ENCODE measurements at regions not wholly inside any gene's neighbourhood (a gene's known extent, or its start where the extent isn't known, plus 50 kb on each side); places are given as distances from the start of the nearest gene placed in this dataset.
"Not testable (repeated sequence)": the region's sequence is repeated elsewhere in the genome, so short reads cannot be mapped to it uniquely, and the experiment has no call there.

DNA sequence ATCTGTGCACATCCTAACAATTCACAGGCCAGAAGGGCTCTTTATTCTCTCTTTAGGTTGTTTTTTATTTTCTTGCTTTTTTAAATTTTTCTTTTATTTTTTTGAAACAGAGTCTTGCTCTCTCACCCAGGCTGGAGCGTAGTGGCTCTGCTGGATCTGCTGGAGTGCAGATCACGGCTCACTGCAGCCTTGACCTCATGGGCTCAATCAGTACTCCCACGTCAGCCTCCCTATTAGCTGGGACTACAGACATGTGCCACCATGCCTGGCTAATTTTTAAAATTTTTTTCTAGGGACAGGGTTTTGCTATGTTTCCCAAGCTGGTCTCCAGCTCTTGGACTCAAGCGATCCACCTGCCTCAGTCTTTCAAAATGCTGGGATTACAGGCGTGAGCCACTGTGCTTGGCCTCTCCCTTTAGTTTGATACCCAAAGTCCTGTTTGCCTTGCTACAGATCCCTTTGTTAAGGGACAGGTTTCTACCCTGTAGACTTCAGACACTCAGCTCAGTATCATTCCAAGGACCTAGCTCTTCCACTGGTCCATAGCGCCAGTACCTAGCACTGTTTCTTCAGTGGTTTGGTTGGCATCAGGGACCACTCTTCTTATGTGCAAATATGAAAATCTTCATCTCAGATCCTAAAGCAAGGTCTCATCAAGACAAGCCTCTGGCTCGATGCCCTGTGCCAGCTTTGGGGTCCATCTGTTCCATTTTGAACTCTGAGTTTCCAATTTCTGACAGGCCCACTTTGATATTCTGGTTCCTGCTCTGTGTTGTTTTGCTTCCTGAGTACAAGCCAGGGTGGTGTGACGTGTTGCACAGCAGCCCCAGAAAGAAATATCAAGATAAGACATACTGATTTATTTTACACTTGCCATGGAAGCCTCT lies 211.7 kb downstream of the FAT3 start:
- DNase-seq = peak; percentile 43 to 71

DNA sequence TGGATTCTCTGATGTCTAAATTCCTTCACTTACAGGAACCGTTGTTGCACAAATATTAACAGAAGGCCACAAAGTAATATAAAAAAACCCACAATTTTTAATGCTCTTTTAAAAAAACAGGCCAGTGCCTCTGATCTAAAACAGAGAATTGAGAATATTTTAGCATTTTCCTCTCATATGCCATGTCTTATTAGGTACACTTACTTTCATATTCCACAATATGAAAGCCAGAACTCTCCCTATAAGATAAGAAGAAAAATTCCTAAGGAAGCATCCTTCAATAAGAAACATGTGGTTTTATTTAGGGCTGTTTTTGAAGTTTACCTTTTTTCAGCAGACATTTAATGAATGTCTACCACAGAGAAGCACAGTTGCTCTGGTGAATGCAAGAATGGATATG lies 214.5 kb downstream of the FAT3 start:
- DNase-seq = no peak

DNA sequence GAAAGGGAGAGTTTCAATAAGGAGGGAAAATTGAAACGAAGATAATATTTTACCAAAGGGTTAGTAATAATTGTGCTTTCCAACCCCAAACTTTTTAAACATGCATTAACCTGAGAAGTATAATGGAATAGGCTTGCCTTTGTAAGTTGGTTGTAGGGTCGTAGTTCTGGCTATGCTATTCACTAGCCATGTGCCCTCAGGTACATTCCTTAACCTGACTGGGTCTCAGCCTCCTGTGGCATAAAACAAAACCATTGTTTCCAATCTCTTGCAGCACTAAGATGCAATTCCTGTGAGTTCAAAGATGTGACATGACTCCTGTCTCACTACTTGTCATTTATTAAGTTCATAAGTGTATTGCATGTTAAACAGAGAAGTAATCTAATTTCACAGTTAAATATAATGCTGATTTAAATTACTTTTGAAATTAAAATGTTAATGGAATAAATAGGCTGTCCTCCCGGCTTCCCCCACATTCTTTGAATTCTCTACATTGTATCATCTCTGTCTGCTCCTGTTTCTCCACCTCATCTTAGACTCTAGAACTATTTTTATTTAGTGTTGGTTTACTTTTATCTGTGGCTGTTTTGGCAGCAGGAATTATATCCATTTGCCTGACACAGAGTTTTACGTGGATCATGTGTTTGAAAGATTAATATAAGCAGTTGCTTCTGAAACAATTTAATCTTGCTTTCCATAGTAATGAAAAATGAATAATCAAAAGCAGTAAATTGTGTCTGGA lies 216.3 kb downstream of the FAT3 start:
- no peak for DNase-seq

DNA sequence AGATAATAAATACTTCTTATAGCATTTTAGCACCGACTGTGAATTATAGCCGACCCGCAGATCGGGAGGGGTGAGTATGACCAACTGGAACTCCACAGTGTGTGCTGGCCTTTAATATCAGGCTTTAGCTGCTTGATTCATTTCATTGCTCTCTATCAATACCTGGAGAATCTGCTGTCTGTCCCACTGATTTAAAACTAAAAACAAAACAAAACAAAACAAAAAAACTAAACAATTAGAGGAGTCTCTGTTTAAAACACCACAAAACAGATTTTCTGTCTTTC lies 216.8 kb downstream of the FAT3 start:
- DNase-seq = no peak

DNA sequence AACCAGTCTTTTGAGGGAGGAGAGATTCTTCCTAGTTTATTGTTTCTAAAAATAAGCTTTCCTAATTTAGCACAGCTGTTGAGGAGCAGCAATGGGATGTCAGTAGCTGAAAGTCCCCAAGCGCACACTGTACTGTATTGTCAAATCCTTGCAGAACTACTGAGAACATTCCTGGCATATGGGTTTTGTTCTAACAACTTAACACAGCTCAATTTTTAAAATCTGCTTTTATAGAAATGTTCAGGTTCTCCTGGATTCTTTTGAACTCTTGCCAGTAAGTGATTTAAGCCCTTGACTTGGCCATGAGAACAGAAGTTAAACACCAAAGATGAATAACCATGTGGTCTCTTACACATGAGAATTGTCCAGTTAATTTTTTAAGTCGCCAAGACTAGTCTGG lies 218.6 kb downstream of the FAT3 start:
- DNase-seq = no peak

DNA sequence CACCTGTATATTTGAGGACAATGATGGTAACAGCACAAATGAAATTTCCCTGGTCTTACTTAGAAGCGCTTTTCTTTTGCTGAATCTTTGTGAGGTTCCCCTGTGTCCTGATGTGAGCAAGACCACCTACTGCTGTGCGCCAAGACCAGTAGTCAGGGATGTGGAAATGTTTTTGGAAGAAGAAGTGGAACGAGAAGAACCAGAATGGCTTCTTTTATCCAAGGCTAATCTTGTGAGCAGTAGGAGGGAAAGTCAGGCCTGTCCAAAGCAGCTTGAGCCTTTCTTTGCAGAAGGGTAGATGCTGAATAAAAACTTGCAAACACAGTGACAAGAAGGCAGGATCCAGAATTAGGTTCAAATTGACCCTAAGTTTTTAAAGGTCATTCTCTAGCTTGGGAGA lies 223.0 kb downstream of the FAT3 start:
- no peak for DNase-seq

DNA sequence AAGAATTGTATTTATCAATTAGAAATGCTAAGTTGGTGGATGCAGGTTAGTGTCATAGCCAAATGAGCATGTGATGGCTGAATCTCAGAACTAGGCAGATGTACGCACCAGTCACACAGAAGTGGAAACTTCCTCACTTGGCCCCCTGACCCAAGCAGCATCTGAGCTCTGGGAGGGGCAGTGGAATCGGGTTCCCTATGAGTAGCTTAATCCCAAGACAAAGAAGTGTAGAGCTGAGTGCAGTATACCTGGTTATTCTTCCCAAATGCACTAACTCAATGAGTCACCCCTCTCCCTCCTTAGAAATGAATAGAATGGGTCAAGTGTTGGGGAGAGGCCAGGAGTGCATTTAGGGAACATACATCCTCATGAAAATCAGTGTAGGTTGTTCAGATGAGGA lies 224.6 kb downstream of the FAT3 start:
- no peak for DNase-seq

DNA sequence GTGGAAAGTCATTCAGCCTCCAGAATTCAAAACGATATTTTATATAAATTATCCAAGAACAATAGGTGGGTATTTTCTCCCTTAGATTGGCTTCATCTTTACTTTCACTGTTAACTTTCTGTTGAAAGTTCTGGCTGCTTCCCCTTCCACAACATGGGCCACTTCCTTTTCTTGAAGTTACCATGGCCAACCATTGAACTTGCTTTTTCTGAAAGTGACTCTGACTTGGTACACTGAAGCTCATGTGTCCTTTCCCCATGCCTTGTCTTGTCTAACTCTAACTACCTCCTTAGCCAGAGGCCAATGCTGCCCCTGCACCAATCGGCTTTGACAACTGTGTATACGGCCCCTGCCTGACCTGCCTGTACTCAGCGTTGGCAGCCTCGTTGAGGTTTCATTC lies 225.2 kb downstream of the FAT3 start:
- DNase-seq = no peak

DNA sequence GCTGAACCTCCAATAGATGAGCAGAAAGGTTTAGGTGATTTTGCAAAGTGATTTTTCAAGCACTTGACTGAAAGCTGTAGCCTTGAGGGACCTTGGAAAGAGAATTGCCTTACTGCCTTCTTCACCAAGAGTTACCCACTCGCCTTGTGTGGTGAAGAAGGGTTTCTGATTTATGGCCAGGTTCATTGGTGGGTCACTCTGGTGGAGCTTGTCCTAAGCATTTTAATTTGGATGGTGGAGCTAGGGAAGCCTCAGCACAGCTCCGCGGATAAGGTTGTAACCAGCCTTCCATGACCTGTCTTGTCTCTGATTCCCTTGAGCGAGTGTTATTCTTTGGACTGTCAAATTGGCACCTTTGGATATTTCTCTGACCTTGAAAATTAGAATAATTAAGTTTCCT lies 226.4 kb downstream of the FAT3 start:
- no peak for DNase-seq

DNA sequence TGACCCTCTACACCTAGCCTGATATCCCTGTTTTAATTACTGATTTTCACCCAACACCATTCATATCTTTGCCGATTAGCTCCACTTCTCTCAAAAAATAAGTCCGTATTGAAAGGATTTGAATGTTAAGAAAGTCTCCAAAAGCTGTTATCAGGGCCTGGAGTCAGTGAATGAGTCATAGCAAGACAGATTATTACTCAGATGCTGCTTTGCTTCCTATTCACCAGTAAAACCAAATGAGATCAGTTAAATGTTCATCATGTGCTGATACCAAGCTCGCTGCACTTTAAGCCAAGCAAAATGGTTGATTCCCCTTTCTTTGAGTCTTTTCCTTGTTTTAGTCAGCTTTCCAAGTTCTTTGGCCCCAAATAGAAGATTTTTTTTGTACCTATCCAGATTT lies 228.4 kb downstream of the FAT3 start:
- no peak for DNase-seq

DNA sequence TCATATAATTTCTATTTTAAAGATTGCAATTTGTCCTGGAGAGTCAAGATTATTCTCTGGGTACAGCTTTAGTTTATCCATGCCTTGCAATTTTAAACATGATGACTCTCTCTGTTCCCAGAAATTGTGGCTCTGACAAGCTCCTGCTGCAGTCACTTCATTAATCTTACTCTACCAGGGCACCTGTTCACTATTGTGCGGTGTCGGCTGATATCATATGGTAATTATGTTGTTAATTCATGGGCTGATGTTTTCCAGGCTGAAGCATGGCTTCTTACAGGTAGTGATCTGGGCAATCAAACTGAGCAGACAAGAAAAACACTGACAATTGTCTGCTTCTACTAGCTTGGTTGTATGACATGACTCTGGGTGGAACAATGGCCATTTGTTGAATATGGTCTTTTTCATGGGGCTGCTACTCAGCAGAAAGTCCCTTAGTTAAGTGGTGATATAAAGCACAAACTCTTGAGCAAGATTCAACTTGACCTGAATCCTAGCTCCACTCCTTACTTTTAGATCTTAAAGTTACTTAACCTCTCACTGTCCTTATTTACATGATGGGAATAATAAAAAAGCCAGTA lies 230.7 kb downstream of the FAT3 start:
- peak; percentile 41 to 43 for DNase-seq

DNA sequence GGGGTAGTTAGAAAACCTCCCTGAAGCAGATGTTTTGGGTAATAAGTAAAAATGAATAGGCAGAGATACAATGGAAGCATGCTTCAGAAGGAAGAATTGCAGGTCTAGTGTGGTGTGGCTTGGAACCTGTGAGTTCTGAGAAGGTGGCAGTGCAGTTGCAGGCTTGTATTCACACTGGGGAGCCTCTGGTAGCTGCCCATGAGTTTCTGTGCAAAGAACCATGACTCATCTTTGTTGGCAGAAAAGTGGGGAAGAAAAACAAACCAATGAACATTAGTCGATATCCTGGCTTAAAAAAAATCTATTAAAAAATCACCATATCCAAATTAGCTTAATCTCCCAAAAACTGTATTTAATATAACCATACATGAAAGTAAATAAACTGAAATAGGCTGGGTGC lies 232.6 kb downstream of the FAT3 start:
- DNase-seq = no peak

DNA sequence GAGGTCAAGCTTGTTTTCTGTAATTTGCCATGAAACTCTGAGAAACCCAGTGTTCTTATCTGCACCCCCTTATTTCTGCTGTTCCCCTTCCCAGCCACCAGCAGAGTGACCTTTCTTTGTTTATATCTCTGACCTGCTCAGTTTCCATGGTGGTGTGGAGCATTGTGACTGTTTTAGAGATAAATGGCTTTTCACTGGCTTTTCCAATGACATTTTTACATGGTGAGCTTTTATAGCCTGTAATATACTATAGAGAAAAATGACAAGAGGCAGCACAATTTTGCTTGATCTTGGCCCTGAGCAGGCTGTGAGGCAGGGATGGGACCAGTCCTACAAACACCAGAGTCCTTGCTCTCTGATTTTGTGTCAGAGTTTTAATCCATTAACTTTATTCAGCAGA lies 233.9 kb downstream of the FAT3 start:
- no peak for DNase-seq

DNA sequence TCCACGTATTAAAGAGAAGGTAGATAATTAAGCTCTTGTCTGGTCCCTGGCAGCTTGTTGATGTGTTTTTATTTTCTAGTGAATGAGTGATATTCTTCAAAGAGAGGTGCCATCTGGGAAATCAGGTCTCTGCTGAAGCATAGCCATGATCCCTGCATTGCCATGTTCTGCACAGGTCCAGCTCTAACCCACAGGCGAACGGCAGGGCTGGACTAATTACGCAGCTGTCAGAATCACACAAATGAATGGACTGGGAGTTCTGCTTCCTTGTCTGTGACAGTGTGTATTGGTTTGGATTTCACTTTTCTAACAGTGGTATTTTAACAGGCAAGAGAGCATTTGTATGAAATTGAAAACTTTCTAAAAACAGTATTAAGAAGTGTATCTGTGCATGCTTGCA lies 235.6 kb downstream of the FAT3 start:
- no peak for DNase-seq

DNA sequence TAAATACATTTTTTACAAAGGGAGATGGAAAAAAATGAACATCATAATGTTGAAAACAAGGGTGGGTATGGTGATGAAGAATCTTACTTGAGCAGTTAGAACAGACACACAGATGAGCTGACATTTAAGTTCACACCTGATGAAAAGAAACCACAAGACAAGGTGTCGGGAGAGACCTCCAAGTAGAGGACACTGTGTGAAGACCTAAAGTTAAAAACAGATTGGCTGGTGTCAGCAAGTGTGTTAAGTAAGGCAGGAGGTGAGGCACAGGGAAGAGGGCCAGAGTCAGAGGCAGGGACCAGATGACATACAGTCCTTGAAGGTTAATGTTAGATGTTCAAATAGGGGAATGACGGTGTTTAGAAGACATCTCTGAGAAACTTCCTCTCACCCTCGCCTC lies 236.8 kb downstream of the FAT3 start:
- no peak for DNase-seq

DNA sequence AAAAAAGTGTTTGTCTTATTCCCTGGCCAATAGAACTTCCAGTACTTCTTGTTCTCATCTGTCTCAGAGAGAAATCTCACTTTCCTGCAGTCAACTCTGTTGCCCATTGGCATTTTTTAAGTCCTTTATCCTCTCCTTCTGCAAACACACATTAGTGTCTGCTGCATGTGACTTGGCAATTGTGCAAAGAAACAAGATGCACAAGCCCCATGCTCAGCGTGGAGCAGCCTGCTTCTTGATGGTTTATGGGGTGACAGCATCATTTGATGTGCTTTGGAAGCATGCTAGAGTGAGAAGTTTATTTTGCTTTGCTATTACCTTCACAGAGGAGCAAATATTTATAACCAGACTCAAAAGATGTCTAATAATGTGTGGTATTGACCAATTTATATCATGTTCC lies 238.2 kb downstream of the FAT3 start:
- DNase-seq = no peak

DNA sequence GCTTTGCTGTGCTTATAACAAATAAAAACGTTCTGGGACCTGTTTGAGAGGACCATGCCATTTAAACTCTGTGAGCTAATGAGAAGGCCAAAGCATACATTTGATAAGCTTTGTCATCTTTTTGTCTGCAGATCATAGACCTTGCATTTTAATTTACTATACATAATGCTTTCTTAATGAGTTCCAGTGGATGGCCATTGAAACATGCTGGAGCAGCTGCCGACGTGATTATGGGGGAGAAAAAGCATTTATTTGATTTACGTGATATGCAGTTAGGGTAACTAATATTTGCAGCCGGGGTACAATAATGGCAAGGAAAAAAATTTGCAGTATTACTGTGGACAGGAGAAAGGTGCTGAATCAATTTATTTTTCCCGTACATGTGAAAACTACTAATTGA lies 240.2 kb downstream of the FAT3 start:
- DNase-seq = no peak

DNA sequence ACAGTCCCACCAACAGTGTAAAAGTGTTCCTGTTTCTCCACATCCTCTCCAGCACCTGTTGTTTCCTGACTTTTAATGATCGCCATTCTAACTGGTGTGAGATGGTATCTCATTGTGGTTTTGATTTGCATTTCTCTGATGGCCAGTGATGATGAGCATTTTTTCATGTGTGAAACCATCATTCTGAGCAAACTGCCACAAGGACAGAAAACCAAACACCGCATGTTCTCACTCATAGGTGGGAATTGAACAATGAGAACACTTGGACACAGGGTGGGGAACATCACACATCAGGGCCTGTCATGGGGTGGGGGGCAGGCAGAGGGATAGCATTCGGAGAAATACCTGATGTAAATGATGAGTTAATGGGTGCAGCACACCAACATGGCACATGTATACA lies 240.8 kb downstream of the FAT3 start:
- not testable (repeated sequence) for DNase-seq

DNA sequence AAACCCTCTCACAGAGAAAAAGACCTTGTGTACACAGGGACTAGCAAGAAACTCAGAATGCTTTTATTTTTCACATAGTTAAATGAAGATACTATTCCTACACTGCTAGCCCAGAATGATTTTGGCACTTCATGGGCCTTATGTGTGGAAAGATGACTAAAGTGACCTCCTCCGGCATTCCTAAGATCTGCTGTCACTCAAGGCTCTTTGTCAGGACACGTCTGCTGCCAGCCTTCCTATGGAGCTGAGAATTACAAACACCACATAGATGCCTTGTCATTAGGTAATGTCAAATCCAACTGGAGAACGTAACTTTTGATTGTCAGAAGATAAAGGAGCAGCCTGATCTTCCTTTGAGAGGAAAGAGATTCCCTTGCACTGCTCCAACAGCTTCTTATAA lies 249.1 kb downstream of the FAT3 start:
- DNase-seq = no peak

DNA sequence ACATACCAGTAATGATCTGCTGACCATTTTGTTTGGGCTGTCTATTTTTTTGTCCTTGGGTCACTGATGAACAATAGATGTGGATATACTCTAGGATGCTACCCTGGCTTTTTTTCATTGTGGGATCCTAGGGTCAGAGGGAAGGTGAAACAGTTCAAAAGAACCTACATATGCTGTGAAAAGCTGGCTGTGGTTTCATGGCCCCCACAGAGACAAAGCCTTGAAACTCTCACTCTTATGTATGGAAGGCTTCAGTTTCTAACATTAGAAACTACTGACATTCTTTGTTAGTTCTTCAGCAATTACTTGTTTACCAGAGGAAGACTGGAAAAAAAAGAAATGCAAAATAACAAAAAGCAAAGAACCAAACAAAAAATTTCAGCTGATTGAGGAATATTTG lies 250.7 kb downstream of the FAT3 start:
- DNase-seq = no peak

DNA sequence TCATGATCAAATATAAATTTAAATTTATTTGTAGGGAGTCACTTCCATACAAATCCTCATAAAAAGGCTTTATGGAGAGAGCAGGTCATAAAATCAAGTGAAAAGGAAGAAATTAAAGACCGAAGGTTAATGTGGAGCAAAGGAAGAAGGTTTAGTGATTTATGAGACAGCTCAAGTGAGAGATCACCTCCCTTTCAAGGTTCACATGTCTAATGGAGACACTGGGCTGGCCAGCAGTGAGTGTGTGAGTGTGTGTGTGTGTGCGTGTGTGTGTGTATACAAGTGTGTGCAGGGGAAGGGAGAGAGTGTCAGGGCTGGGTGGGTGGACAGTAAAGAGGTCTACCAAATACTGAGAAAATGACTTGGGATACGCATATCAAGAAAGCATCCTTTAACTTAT lies 251.2 kb downstream of the FAT3 start:
- DNase-seq = no peak

DNA sequence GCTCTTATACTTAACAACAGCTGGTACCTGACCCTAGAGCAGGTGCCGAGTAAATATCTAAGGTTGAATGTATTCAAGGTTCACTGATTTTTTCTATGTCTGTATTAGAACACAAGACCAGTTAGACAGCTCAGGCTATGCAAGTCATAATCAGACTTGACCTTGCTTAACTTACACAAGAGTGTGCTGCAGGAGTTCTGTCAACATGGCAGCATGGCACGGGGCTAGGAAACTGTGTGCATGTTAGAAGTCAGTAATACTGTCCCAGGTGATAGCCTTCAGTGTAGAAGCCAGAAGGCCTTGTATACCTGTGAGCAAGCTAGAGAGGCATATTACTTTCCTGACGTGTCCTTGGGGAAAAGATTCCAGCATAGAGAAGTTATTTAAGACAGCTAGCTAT lies 253.1 kb downstream of the FAT3 start:
- no peak for DNase-seq

DNA sequence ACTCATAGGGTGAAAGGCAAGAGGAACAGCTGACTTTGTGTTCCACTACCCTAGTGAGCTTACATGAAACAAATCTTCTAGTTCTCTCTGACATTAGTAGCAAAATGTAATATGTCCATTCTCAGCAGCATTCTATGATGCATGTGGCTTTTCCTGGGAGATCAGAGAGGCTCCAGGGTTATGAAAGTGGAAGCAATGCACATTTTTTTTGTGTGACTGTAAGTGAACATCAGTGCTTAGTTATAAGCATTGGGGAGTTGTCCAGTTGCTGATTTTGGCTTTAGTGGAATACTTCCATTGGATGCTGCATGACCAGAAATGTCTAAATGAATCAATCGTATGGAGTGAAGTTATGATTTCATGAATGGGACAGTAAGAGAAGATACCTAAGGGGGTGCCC lies 255.9 kb downstream of the FAT3 start:
- DNase-seq = no peak

DNA sequence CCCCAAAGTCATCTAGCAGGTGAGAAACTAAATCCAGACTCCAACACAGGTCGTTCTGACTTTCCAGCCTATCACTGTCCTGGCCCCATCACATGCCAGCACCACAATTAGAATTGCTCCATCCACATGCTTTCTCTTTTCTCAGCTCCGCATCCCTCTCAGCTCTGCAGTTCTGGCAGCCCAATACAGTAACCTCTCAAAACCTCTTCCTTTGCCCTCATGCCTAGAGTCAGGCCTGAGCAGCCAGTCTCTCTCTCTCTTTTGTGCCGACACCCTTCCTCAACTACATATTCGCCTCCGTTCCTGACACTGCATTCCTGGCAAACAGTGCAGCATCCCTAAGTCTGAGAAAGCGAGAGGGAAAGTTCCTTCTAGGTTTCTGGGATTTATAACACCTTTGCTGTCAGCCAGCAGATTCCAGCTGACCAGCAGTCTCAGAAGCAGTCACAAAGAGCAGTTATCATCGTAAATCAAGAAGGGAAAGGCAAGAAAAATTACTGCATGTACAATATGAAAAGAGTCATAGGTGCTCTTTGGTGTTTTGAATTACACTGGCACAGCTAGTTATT lies 258.0 kb downstream of the FAT3 start:
- DNase-seq = no peak

All from NCI-H524 (cell line).